Small intestine (tissue), 7 donors: ENCODE measurements at regions not wholly inside any gene's neighbourhood (a gene's known extent, or its start where the extent isn't known, plus 50 kb on each side); places are given as distances from the start of the nearest gene placed in this dataset.
A peak's percentile ranks its signal among the peaks of the same experiment; 100 is the strongest.

Source experiments
- DNase-seq, 2 donors: peaks; one replicate each; pipeline versions ENCODE4 v3.0.0 to v3.0.0-alpha.2; 2013
- FAIRE-seq: peaks from 2 replicates; lab custom pipeline; 2012; peaks lifted over from hg19 to GRCh38; lab: Jason Lieb, UNC
- H3K27ac ChIP-seq, 3 donors: one replicate each; pipeline ENCODE4 v1.5.1; 2013; ENCODE audit warnings: low read length in 2 of 3, mild to moderate bottlenecking in 2 of 3, control low read depth in 1 of 3, inconsistent platforms in 1 of 3, low read depth in 1 of 3, moderate library complexity in 1 of 3
- H3K27me3 ChIP-seq, 3 donors: one replicate each; pipeline ENCODE4 v1.6.1; 2013; ENCODE audit warnings: low read length in 3 of 3, inconsistent platforms in 1 of 3; ENCODE audit not compliant: control insufficient read depth in 3 of 3, insufficient read depth in 3 of 3
- H3K36me3 ChIP-seq, 3 donors: one replicate each; pipeline ENCODE4 v1.6.1; 2013; ENCODE audit warnings: low read length in 3 of 3, inconsistent platforms in 1 of 3, low read depth in 1 of 3, mild to moderate bottlenecking in 1 of 3, moderate library complexity in 1 of 3; ENCODE audit not compliant: control insufficient read depth in 3 of 3, insufficient read depth in 2 of 3
- H3K4me1 ChIP-seq, 3 donors: one replicate each; pipeline ENCODE4 v1.6.1; 2013; ENCODE audit warnings: low read length in 2 of 3, inconsistent platforms in 1 of 3, low read depth in 1 of 3, mild to moderate bottlenecking in 1 of 3, moderate library complexity in 1 of 3; ENCODE audit not compliant: control insufficient read depth in 3 of 3, insufficient read depth in 2 of 3
- H3K4me3 ChIP-seq, 3 donors: one replicate each; pipeline ENCODE4 v1.5.1; 2013; ENCODE audit warnings: low read length in 3 of 3, control low read depth in 1 of 3, inconsistent platforms in 1 of 3, low read depth in 1 of 3, mild to moderate bottlenecking in 1 of 3, moderate library complexity in 1 of 3
- H3K9me3 ChIP-seq, 2 donors: one replicate each; pipeline ENCODE4 v1.6.1; 2013; ENCODE audit warnings: low read depth in 1 of 2, low read length in 1 of 2; ENCODE audit not compliant: control insufficient read depth in 2 of 2, insufficient read depth in 1 of 2
- WGBS, 3 donors: extraction: QIAGEN DNeasy Blood & Tissue Kit; methylation state at CpG; one replicate each; pipeline ENCODE4 v1.1.7; 2013; 5-methylcytosine and 5-hydroxymethylcytosine counted together
- donor health status: healthy with polysubstance abuse.
- donor health status: control.
- donor health status: control.
- donor health status: Bipolar disorder and iron deficiency.
- donor health status: healthy.

DNA sequence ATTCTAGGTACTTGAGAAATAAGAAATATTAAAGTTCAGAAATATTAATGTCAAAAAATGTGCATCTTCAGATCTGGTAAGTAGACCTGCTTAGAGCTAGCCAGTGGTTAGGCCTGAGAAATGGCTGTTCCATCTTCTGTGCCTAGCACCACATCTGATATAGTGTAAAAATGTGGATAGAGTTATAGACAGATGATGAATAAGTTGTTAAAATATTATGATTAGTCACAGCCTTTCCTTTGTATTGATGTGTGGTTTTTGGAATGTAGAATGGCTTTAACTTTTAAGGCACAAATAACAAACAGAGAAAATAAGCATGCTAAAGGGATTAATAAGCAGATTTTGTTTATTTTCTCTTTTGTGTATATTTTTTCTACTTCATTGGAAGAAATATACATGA, 133.5 kb upstream of the NUDT6 start:
- H3K36me3 ChIP-seq, result peaks cover 0 to 17% (median 1%) of the 10 kb centered on the region in 3 donors
- H3K4me3 ChIP-seq, result no peak overlapping the region
- DNase-seq (no peak), FAIRE-seq (no peak)
- no peaks in the 10 kb centered on the region for H3K27me3 ChIP-seq
- H3K9me3 ChIP-seq, result peaks cover 0 to 30% of the 10 kb centered on the region in 2 donors
- no peak overlapping the region for H3K27ac ChIP-seq
- no peaks in the 10 kb centered on the region for H3K4me1 ChIP-seq

DNA sequence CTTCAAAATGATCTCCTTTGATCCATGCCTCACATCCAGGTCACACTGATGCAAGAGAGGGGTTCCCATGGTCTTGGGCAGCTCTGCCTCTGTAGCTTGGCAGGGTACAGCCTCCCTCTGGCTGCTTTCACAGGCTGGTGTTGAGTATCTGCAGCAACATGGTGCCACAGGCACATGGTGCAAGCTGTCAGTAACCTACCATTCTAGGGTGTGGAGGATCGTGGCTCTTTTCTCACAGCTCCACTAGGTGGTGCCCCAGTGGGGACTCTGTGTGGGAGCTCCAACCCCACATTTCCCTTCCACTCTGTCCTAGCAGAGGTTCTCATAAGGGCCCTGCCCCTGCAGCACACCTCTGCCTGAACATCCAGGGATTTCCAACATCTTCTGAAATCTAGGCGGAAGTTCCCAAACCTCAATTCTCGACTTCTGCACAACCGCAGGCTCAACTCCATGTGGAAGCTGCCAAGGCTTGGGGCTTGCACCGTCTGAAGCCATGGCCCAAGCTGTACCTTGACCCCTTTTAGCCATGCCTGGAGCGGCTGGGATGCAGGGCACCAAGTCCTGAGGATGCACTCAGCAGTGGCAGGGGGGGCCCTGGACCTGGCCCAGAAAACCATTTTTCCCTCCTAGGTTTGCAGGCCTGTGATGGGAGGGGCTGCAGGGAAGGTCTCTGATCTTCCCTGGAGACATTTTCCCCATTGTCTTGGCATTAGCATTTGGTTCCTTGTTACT, 137.8 kb upstream of the NUDT6 start:
- Histone ChIP-seq H3K4me1 (no peaks in the 10 kb centered on the region), H3K36me3 (peaks cover 0 to 6% (median 0%) of the 10 kb centered on the region in 3 donors), H3K27ac (no peak overlapping the region), H3K27me3 (no peaks in the 10 kb centered on the region), H3K4me3 (no peak overlapping the region), H3K9me3 (peaks cover 0 to 8% of the 10 kb centered on the region in 2 donors)
- no peak for DNase-seq
- 95 to 98% (median 97%) methylated on average over 6 of the region's 6 CpGs for WGBS, 3 donors
- FAIRE-seq, result no peak

DNA sequence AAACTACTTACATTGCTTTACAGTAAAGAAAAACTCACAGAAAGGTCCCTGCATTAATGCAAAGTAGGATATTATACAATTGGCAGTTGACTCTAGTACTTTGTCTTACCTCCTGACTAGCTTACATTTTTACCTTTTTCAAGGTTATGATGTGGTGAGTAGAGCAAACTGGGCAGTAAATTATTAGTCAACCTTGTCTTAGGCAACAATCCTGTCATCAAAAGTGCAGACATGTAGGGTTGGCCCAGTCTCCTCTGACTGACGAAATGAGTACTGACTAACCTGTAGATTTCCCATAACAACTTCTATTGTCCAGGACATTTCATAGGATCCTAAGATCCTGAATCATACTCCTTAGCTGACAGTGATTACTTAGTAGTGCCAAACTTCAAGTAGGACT, 142.0 kb upstream of the NUDT6 start:
- FAIRE-seq (no peak), DNase-seq (peak in 1 of 2 donors; percentile 66)
- 88 to 97% (median 96%) methylated on average over 1 of the region's 1 CpG for WGBS, 3 donors
- peak overlapping the region in 1 of 3 donors; percentile 35 for H3K27ac ChIP-seq
- H3K4me1 ChIP-seq, result no peaks in the 10 kb centered on the region
- H3K9me3 ChIP-seq, result peaks cover 0 to 8% of the 10 kb centered on the region in 2 donors
- H3K27me3 ChIP-seq, result no peaks in the 10 kb centered on the region
- H3K4me3 ChIP-seq, result no peak overlapping the region
- H3K36me3 ChIP-seq, result peaks cover 0 to 6% (median 0%) of the 10 kb centered on the region in 3 donors

DNA sequence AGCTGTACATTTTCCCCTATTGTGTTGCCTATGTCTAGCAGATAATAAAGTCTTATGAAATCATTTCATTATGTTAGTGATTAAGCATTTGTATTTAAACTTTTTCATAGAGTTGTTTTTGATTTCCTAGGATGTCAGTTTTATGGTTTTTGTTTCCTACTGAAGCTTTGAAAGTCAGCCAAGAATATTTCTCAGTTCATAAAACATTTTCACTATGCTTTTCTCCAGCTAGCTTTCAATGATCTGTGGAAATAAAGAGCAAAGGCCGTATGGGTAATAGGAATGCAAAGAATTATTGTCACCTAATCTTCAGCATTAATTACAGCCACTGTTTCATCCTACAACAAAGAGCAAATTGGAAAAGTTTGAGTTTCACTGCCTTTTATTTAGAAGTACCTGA, 145.7 kb upstream of the NUDT6 start:
- no peak for FAIRE-seq

DNA sequence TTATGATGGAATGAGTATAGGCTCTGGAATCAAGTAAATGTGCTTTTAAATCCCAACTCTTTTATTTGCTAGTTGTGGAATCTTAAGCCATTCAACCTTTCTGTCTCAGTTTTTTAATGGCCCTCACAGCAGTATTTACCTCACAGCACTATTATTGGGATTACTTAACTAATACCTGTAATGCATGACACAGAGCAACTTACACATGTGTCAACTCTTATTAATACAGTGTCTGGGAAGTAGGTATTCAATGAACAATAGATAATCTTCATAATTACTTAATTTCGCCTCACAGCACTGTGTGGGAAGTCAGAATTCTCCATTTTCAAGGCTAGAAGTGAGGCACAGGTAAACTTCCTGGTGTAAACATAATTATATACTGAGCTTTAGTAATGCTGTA, 149.7 kb upstream of the NUDT6 start:
- FAIRE-seq (no peak), DNase-seq (no peak)
- no peaks in the 10 kb centered on the region for H3K27me3 ChIP-seq
- WGBS, 3 donors, result 91 to 93% (median 92%) methylated on average over 1 of the region's 1 CpG
- H3K36me3 ChIP-seq, result no peaks in the 10 kb centered on the region
- H3K27ac ChIP-seq, result no peak overlapping the region
- H3K4me3 ChIP-seq, result no peak overlapping the region
- H3K9me3 ChIP-seq, result no peaks in the 10 kb centered on the region
- no peaks in the 10 kb centered on the region for H3K4me1 ChIP-seq

More for the DNA sequence above, 145.7 kb upstream of the NUDT6 start:
- 25 to 50% (median 49%) methylated on average over 1 of the region's 1 CpG for WGBS, 3 donors
- H3K4me3 ChIP-seq, result no peak overlapping the region
- H3K27me3 ChIP-seq, result no peaks in the 10 kb centered on the region
- no peaks in the 10 kb centered on the region for H3K9me3 ChIP-seq
- DNase-seq, result no peak
- no peaks in the 10 kb centered on the region for H3K4me1 ChIP-seq
- no peaks in the 10 kb centered on the region for H3K36me3 ChIP-seq
- no peak overlapping the region for H3K27ac ChIP-seq

DNA sequence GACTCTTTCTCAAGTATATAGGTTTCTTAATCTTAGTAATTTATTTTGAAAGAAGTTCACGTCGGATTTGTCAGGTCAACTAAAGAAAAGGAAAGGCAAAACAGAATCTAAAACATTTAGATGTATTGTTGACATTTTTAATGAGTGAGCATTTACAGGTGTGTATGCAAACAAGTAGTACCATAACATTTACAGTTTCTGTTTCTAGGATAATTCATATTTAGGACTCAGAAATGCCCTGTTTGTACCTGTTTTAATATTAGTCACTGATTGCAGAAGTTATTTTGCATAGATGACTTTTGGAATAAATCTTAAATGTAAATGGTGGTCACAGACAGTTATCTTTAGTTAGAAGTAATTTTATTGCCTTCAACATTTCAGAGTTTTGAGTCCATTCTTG, 151.3 kb upstream of the NUDT6 start:
- H3K9me3 ChIP-seq, result no peaks in the 10 kb centered on the region
- no peaks in the 10 kb centered on the region for H3K27me3 ChIP-seq
- WGBS, 3 donors, result 88 to 96% (median 94%) methylated on average over 2 of the region's 2 CpGs
- H3K4me3 ChIP-seq, result no peak overlapping the region
- H3K27ac ChIP-seq, result no peak overlapping the region
- no peaks in the 10 kb centered on the region for H3K4me1 ChIP-seq
- FAIRE-seq, result no peak
- no peaks in the 10 kb centered on the region for H3K36me3 ChIP-seq
- DNase-seq, result no peak

DNA sequence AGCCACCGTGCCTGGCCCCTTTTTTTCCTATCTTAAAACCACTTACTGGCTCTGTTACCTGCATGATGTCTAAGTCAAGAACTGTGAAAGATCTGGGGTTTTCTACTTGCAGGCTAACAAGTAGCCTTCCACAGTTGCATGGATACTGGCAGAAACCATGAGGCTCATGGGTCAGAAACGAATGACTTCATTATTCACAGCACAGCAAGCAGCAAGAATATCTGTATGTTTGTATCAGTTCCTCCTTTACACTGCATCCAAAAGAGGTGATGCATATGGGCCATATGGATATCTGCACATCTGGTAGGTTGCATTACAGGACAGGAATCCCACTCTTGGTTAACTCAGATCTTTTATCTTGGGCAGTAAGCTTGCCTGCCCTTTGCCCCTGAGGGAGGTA, 154.9 kb upstream of the NUDT6 start:
- 88 to 100% (median 98%) methylated on average over 2 of the region's 2 CpGs for WGBS, 3 donors

DNA sequence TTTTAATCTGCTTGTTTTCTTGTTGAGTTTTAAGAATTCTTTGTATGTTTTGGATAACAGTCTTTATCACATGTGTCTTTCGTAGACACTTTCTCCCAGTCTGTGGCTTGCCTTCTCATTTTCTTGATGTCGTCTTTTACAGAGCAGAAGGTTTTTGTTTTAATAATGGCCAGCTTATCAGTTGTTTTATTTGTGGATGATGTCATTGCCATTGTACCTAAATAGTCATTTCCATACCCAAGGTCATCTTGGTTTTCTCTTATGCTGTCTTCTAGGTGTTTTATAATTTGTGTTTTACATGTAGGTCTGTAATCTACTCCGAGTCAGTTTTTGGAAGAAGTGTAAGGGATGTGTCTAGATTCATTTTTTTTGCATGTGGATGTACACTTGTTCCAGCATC, 159.6 kb upstream of the NUDT6 start:
- H3K27ac ChIP-seq, result no peak overlapping the region
- H3K9me3 ChIP-seq, result no peaks in the 10 kb centered on the region
- H3K4me3 ChIP-seq, result no peak overlapping the region
- 91 to 93% (median 91%) methylated on average over 3 of the region's 3 CpGs for WGBS, 3 donors
- H3K36me3 ChIP-seq, result peaks cover 0 to 2% (median 0%) of the 10 kb centered on the region in 3 donors
- H3K4me1 ChIP-seq, result no peaks in the 10 kb centered on the region
- FAIRE-seq (no peak), DNase-seq (no peak)
- no peaks in the 10 kb centered on the region for H3K27me3 ChIP-seq

More for the DNA sequence above, 154.9 kb upstream of the NUDT6 start:
- H3K9me3 ChIP-seq, result no peaks in the 10 kb centered on the region
- FAIRE-seq (no peak), DNase-seq (no peak)
- no peak overlapping the region for H3K4me3 ChIP-seq
- H3K4me1 ChIP-seq, result no peaks in the 10 kb centered on the region
- no peak overlapping the region for H3K27ac ChIP-seq
- no peaks in the 10 kb centered on the region for H3K36me3 ChIP-seq
- H3K27me3 ChIP-seq, result no peaks in the 10 kb centered on the region

DNA sequence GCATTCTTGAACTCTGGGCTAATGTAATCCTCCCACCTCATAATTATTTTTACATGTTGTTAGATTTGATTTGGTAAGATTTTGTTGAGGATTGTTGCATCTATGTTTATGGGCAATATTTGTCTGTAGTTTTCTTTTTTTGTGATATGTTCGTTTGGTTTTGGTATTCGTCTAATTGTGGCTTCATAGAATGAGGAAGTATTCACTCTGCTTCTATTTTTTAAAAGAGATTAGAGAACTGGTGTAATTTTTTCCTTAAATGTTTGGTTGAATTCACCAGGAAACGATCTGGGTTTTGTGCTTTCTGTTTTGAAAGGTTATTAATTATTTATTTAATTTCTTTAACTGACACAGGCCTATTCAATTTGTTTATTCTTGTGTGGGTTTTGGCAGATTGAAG, 161.2 kb upstream of the NUDT6 start:
- Histone ChIP-seq H3K27ac (no peak overlapping the region), H3K4me3 (no peak overlapping the region), H3K36me3 (peaks cover 0 to 2% (median 0%) of the 10 kb centered on the region in 3 donors), H3K9me3 (no peaks in the 10 kb centered on the region), H3K27me3 (no peaks in the 10 kb centered on the region), H3K4me1 (no peaks in the 10 kb centered on the region)
- DNase-seq (no peak), FAIRE-seq (no peak)
- WGBS, 3 donors, result 64 to 72% (median 72%) methylated on average over 3 of the region's 3 CpGs
